ENCODE measurements at regions not wholly inside any gene's neighbourhood (a gene's known extent, or its start where the extent isn't known, plus 50 kb on each side); places are given as distances from the start of the nearest gene placed in this dataset.

DNA sequence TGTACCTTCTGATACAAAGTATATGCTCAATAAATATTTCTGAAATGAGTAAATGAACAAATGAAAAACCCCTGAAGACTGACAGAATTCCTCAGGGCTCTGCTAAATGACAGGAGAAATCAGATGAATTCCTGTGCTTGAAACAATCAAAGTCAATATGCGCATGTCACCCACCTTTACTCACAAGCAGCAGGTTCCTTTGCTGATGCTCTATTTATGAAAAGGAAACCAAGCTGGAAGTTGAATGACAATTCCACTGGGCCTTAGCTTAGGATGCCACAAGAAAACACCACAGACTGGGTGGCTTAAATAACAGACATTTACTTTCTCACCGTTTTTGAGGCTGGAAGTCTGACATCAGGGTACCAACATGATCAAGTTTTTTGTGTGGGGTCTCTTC lies 477.5 kb upstream of the TEX13C start:
- TF ChIP-seq, protein P1, sequence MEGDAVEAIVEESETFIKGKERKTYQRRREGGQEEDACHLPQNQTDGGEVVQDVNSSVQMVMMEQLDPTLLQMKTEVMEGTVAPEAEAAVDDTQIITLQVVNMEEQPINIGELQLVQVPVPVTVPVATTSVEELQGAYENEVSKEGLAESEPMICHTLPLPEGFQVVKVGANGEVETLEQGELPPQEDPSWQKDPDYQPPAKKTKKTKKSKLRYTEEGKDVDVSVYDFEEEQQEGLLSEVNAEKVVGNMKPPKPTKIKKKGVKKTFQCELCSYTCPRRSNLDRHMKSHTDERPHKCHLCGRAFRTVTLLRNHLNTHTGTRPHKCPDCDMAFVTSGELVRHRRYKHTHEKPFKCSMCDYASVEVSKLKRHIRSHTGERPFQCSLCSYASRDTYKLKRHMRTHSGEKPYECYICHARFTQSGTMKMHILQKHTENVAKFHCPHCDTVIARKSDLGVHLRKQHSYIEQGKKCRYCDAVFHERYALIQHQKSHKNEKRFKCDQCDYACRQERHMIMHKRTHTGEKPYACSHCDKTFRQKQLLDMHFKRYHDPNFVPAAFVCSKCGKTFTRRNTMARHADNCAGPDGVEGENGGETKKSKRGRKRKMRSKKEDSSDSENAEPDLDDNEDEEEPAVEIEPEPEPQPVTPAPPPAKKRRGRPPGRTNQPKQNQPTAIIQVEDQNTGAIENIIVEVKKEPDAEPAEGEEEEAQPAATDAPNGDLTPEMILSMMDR (conservative IDR thresholded peaks at IDR 0.05): no peak
- TF ChIP-seq EZH2 (IDR thresholded peaks at IDR 0.05; ENCODE audit: low read depth): no peak

All from PC-9 (cell line).